Colonic mucosa (tissue), 4 donors: ENCODE measurements at regions not wholly inside any gene's neighbourhood (a gene's known extent, or its start where the extent isn't known, plus 50 kb on each side); places are given as distances from the start of the nearest gene placed in this dataset.

Experiments used
- DNase-seq: peaks from one replicate; pipeline ENCODE4 v3.0.0-alpha.2; 2020
- H3K27ac ChIP-seq: fragments of 200-600 bp; one replicate; pipeline ENCODE4 v1.8.0; 2021
- H3K27me3 ChIP-seq: fragments of 200-600 bp; one replicate; pipeline ENCODE4 v1.8.0; 2021
- H3K36me3 ChIP-seq: fragments of 200-600 bp; one replicate; pipeline ENCODE4 v1.8.0; 2021
- H3K4me1 ChIP-seq: fragments of 200-600 bp; one replicate; pipeline ENCODE4 v1.8.0; 2021; ENCODE audit warnings: mild to moderate bottlenecking
- H3K4me3 ChIP-seq: fragments of 200-600 bp; one replicate; pipeline ENCODE4 v1.8.0; 2021
- H3K9ac ChIP-seq, 2 donors: one replicate each; pipeline ENCODE4 v1.7.0; 2013; ENCODE audit warnings: control low read depth in 2 of 2, low read depth in 2 of 2, low read length in 2 of 2
- H3K9me3 ChIP-seq: fragments of 200-600 bp; one replicate; pipeline ENCODE4 v1.8.0; 2021
- CTCF ChIP-seq: fragments of 200-600 bp; IDR thresholded peaks from one replicate; pipeline ENCODE4 v1.8.0; 2022; ENCODE audit warnings: antibody characterized with exemption, mild to moderate bottlenecking
- intact Hi-C: fragments of 100-400 bp; cut with DNase I; formaldehyde crosslinking; loops from one replicate; pipeline ENCODE4 v1.14.1; 2022
- donor health status: healthy.
- donor health status: DM: no; HTN: no; CAD: no.
- donor health status: DM: no; HTN: no; CAD: no.

GRCh38 chr10:111871458-111871857 is 312.1 kb downstream of the GPAM start:
- Histone ChIP-seq H3K36me3 (no peaks in the 10 kb centered on the region), H3K4me1 (no peaks in the 10 kb centered on the region), H3K27me3 (no peaks in the 10 kb centered on the region), H3K9ac (no peak overlapping the region), H3K27ac (no peak overlapping the region), H3K4me3 (no peak overlapping the region), H3K9me3 (no peaks in the 10 kb centered on the region)
- intact Hi-C loops, result no loop called here
- DNase-seq, result no peak
- TF ChIP-seq CTCF, result no peak

GRCh38 chr10:111872591-111872990 is 311.0 kb downstream of the GPAM start:
- H3K9me3 ChIP-seq, result no peaks in the 10 kb centered on the region
- H3K27me3 ChIP-seq, result no peaks in the 10 kb centered on the region
- intact Hi-C loops, result no loop called here
- no peak for TF ChIP-seq CTCF
- DNase-seq, result no peak
- H3K27ac ChIP-seq, result no peak overlapping the region
- no peaks in the 10 kb centered on the region for H3K4me1 ChIP-seq
- no peak overlapping the region for H3K4me3 ChIP-seq
- no peak overlapping the region for H3K9ac ChIP-seq
- no peaks in the 10 kb centered on the region for H3K36me3 ChIP-seq

GRCh38 chr10:111873041-111873440 is 310.5 kb downstream of the GPAM start:
- no peaks in the 10 kb centered on the region for H3K27me3 ChIP-seq
- H3K9me3 ChIP-seq, result no peaks in the 10 kb centered on the region
- H3K27ac ChIP-seq, result no peak overlapping the region
- no peaks in the 10 kb centered on the region for H3K4me1 ChIP-seq
- TF ChIP-seq CTCF, result no peak
- intact Hi-C loops, result no loop called here
- H3K4me3 ChIP-seq, result no peak overlapping the region
- no peak for DNase-seq
- no peaks in the 10 kb centered on the region for H3K36me3 ChIP-seq
- H3K9ac ChIP-seq, result no peak overlapping the region

- Histone ChIP-seq H3K27me3 (no peaks in the 10 kb centered on the region), H3K4me1 (no peaks in the 10 kb centered on the region), H3K9ac (no peak overlapping the region), H3K9me3 (no peaks in the 10 kb centered on the region), H3K36me3 (no peaks in the 10 kb centered on the region), H3K27ac (no peak overlapping the region), H3K4me3 (no peak overlapping the region)
- no peak for DNase-seq
- no peak for TF ChIP-seq CTCF
- intact Hi-C loops, result no loop called here
These were observed 309.9 kb downstream of the GPAM start for GRCh38 chr10:111873621-111874135.

- intact Hi-C loops, result no loop called here
- no peak for DNase-seq
- H3K4me3 ChIP-seq, result no peak overlapping the region
These were observed 309.0 kb downstream of the GPAM start for GRCh38 chr10:111874576-111874975.

More at GRCh38 chr10:111874576-111874975, 309.0 kb downstream of the GPAM start:
- Histone ChIP-seq H3K9ac (no peak overlapping the region), H3K4me1 (no peaks in the 10 kb centered on the region), H3K27ac (no peak overlapping the region), H3K27me3 (no peaks in the 10 kb centered on the region), H3K9me3 (no peaks in the 10 kb centered on the region), H3K36me3 (no peaks in the 10 kb centered on the region)
- TF ChIP-seq CTCF, result no peak
